ENCODE measurements at regions not wholly inside any gene's neighbourhood (a gene's known extent, or its start where the extent isn't known, plus 50 kb on each side); places are given as distances from the start of the nearest gene placed in this dataset.
"Not testable (repeated sequence)": the region's sequence is repeated elsewhere in the genome, so short reads cannot be mapped to it uniquely, and the experiment has no call there.

GRCh38 chr1:38760562-38760961, 99.0 kb downstream of the RRAGC start:
- DNase-seq (ENCODE audit: extremely low spot score, insufficient read length, low read depth) = no peak
- FAIRE-seq = no peak

GRCh38 chr1:38758820-38759219, 100.8 kb downstream of the RRAGC start:
- FAIRE-seq = no peak
- DNase-seq (ENCODE audit: extremely low spot score, insufficient read length, low read depth) = no peak

GRCh38 chr1:38746941-38747600, 112.5 kb downstream of the RRAGC start:
- FAIRE-seq (no peak), DNase-seq (ENCODE audit: extremely low spot score, insufficient read length, low read depth) (no peak)

- FAIRE-seq = no peak
Measured at GRCh38 chr1:38746402-38746935, 113.1 kb downstream of the RRAGC start.

GRCh38 chr1:38745476-38746401, 113.8 kb downstream of the RRAGC start:
- FAIRE-seq (no peak), DNase-seq (ENCODE audit: extremely low spot score, insufficient read length, low read depth) (no peak)

More at GRCh38 chr1:38746402-38746935, 113.1 kb downstream of the RRAGC start:
- DNase-seq (ENCODE audit: extremely low spot score, insufficient read length, low read depth) = no peak

GRCh38 chr1:38744452-38745350, 114.9 kb downstream of the RRAGC start:
- FAIRE-seq (no peak), DNase-seq (ENCODE audit: extremely low spot score, insufficient read length, low read depth) (no peak)

- FAIRE-seq (no peak), DNase-seq (ENCODE audit: extremely low spot score, insufficient read length, low read depth) (no peak)
Measured at GRCh38 chr1:38743184-38743583, 116.4 kb downstream of the RRAGC start.

- no peak for FAIRE-seq
- DNase-seq (ENCODE audit: extremely low spot score, insufficient read length, low read depth) = no peak
Measured at GRCh38 chr1:38741341-38741740, 118.2 kb downstream of the RRAGC start.

- no peak for FAIRE-seq
- DNase-seq (ENCODE audit: extremely low spot score, insufficient read length, low read depth) = no peak
Measured at GRCh38 chr1:38740487-38740886, 119.1 kb downstream of the RRAGC start.

GRCh38 chr1:38738207-38738606, 121.4 kb downstream of the RRAGC start:
- DNase-seq (ENCODE audit: extremely low spot score, insufficient read length, low read depth) (no peak), FAIRE-seq (no peak)

- no peak for DNase-seq (ENCODE audit: extremely low spot score, insufficient read length, low read depth)
- no peak for FAIRE-seq
Measured at GRCh38 chr1:38736399-38736798, 123.2 kb downstream of the RRAGC start.

GRCh38 chr1:38735651-38736161, 123.9 kb downstream of the RRAGC start:
- no peak for FAIRE-seq

GRCh38 chr1:38733761-38734160, 125.8 kb downstream of the RRAGC start:
- no peak for DNase-seq (ENCODE audit: extremely low spot score, insufficient read length, low read depth)
- no peak for FAIRE-seq

More at GRCh38 chr1:38735651-38736161, 123.9 kb downstream of the RRAGC start:
- DNase-seq (ENCODE audit: extremely low spot score, insufficient read length, low read depth) = no peak

- FAIRE-seq (no peak), DNase-seq (ENCODE audit: extremely low spot score, insufficient read length, low read depth) (no peak)
Measured at GRCh38 chr1:38730511-38731397, 128.8 kb downstream of the RRAGC start.

GRCh38 chr1:38728585-38728908, 131.0 kb downstream of the RRAGC start:
- no peak for DNase-seq (ENCODE audit: extremely low spot score, insufficient read length, low read depth)
- FAIRE-seq = no peak

GRCh38 chr1:38727684-38728584, 131.6 kb downstream of the RRAGC start:
- DNase-seq (ENCODE audit: extremely low spot score, insufficient read length, low read depth) (no peak), FAIRE-seq (no peak)

- not testable (repeated sequence) for DNase-seq (ENCODE audit: extremely low spot score, insufficient read length, low read depth); FAIRE-seq
Measured at GRCh38 chr1:38725321-38725961, 134.1 kb downstream of the RRAGC start.

Measured in GM18507 (cell line).